Fibroblast of lung (primary cell): ENCODE measurements at regions not wholly inside any gene's neighbourhood (a gene's known extent, or its start where the extent isn't known, plus 50 kb on each side); places are given as distances from the start of the nearest gene placed in this dataset.

ENCODE experiments used
- DNase-seq, 2 donors: peaks; one replicate each; pipeline versions ENCODE4 v3.0.0 to v3.0.0-alpha.2; 2010; ENCODE audit warnings: low read depth in 2 of 2
- H2AFZ ChIP-seq: 2 replicates; pipeline ENCODE4 v1.5.1; 2012; ENCODE audit warnings: low read length, control low read depth, inconsistent platforms
- H3K27ac ChIP-seq: 2 replicates; pipeline ENCODE4 v1.5.1; 2011; ENCODE audit warnings: low read length, control low read depth; ENCODE audit not compliant: insufficient read depth
- H3K27me3 ChIP-seq: 2 replicates; pipeline ENCODE4 v1.5.1; 2011; ENCODE audit warnings: mild to moderate bottlenecking, low read length; ENCODE audit not compliant: control insufficient read depth, insufficient read depth
- H3K36me3 ChIP-seq: 2 replicates; pipeline ENCODE4 v1.5.1; 2011; ENCODE audit warnings: low read length; ENCODE audit not compliant: control insufficient read depth, insufficient read depth
- H3K4me1 ChIP-seq: 2 replicates; pipeline ENCODE4 v1.5.1; 2011; ENCODE audit warnings: low read length; ENCODE audit not compliant: control insufficient read depth, insufficient read depth; ENCODE audit errors: extremely low read depth
- H3K4me2 ChIP-seq: 2 replicates; pipeline ENCODE4 v1.5.1; 2011; ENCODE audit warnings: low read length, control low read depth; ENCODE audit not compliant: insufficient read depth; ENCODE audit errors: extremely low read depth
- H3K4me3 ChIP-seq, 4 experiments: fragments of 200-600 bp in 1 of 4; sonication (generic) in 1 of 4; replicated peaks in 1 of 4; 2 replicates each; pipeline ENCODE4 v1.5.1; 2011 to 2016; ENCODE audit warnings: low read length in 4 of 4, low read depth in 3 of 4, mild to moderate bottlenecking in 3 of 4, control low read depth in 2 of 4, inconsistent platforms in 1 of 4, mixed read lengths in 1 of 4; ENCODE audit not compliant: insufficient read depth in 1 of 4; ENCODE audit errors: control extremely low read depth in 1 of 4
- H3K79me2 ChIP-seq: 2 replicates; pipeline ENCODE4 v1.5.1; 2012; ENCODE audit warnings: mild to moderate bottlenecking, low read length, inconsistent platforms; ENCODE audit not compliant: control insufficient read depth, insufficient read depth
- H3K9ac ChIP-seq: 2 replicates; pipeline ENCODE4 v1.5.1; 2011; ENCODE audit warnings: mild to moderate bottlenecking, low read length, control low read depth; ENCODE audit not compliant: insufficient read depth
- H3K9me3 ChIP-seq: 2 replicates; pipeline ENCODE4 v1.5.1; 2012; ENCODE audit warnings: low read depth, low read length; ENCODE audit not compliant: control insufficient read depth, insufficient read depth
- H4K20me1 ChIP-seq: 2 replicates; pipeline ENCODE4 v1.5.1; 2011; ENCODE audit warnings: low read length; ENCODE audit not compliant: control insufficient read depth, insufficient read depth; ENCODE audit errors: extremely low read depth
- CTCF ChIP-seq, 2 donors: IDR thresholded peaks in 1 of 2; conservative IDR thresholded peaks in 1 of 2; 1 replicate in 1 of 2; 2 replicates in 1 of 2; pipeline ENCODE4 v1.5.1; 2011 to 2012; ENCODE audit warnings: low read length in 2 of 2, control low read depth in 1 of 2, inconsistent platforms in 1 of 2, low read depth in 1 of 2, mild to moderate bottlenecking in 1 of 2
- EZH2 ChIP-seq: IDR thresholded peaks from 2 replicates; pipeline ENCODE4 v1.5.1; 2012; ENCODE audit warnings: low read length, control low read depth, mild to moderate bottlenecking; ENCODE audit errors: missing control alignments

DNA sequence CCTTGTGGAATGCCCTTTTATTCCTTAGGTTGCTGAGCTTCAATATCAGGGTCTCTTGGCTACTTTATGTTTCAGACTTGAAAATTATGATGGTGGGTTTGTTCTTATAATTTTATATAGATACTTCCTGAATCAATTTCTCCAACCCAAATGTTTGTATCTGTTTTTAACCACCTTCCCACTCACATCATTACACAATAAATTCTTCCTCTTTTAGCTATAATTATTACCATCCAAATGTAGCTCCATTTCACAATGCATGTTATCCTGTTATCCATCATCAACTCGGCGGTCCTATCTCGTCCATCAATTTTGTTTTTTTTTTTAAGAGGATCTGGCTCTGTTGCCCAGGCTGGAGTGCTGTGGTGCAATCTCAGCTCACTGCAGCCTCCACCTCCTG lies 357.6 kb upstream of the ZP4 start:
- H3K4me2 ChIP-seq, result no peak overlapping the region
- TF ChIP-seq EZH2, result no peak
- TF ChIP-seq CTCF (conservative IDR thresholded peaks at IDR 0.05 in 1 of 2, IDR thresholded peaks at IDR 0.05 in 1 of 2; ENCODE audit: low read depth in 1 of 2, low read length in 2 of 2), result no peak
- no peaks in the 10 kb centered on the region for H3K79me2 ChIP-seq
- no peaks in the 10 kb centered on the region for H3K4me1 ChIP-seq
- no peak for DNase-seq
- no peak overlapping the region for H3K4me3 ChIP-seq
- H4K20me1 ChIP-seq, result no peaks in the 10 kb centered on the region
- no peaks in the 10 kb centered on the region for H3K9me3 ChIP-seq
- H2AFZ ChIP-seq, result no peak overlapping the region
- H3K9ac ChIP-seq, result no peak overlapping the region
- no peaks in the 10 kb centered on the region for H3K36me3 ChIP-seq
- no peak overlapping the region for H3K27ac ChIP-seq
- no peaks in the 10 kb centered on the region for H3K27me3 ChIP-seq

- Histone ChIP-seq H3K4me3 (no peak overlapping the region), H2AFZ (no peak overlapping the region), H4K20me1 (no peaks in the 10 kb centered on the region), H3K27ac (no peak overlapping the region), H3K36me3 (no peaks in the 10 kb centered on the region), H3K9ac (no peak overlapping the region), H3K79me2 (no peaks in the 10 kb centered on the region), H3K27me3 (no peaks in the 10 kb centered on the region), H3K9me3 (no peaks in the 10 kb centered on the region), H3K4me1 (no peaks in the 10 kb centered on the region), H3K4me2 (no peak overlapping the region)
- TF ChIP-seq EZH2, result no peak
- TF ChIP-seq CTCF (conservative IDR thresholded peaks at IDR 0.05 in 1 of 2, IDR thresholded peaks at IDR 0.05 in 1 of 2; ENCODE audit: low read depth in 1 of 2, low read length in 2 of 2), result no peak
- no peak for DNase-seq
Observed at GRCh38 chr1:238242181-238242580, 351.5 kb upstream of the ZP4 start.

DNA sequence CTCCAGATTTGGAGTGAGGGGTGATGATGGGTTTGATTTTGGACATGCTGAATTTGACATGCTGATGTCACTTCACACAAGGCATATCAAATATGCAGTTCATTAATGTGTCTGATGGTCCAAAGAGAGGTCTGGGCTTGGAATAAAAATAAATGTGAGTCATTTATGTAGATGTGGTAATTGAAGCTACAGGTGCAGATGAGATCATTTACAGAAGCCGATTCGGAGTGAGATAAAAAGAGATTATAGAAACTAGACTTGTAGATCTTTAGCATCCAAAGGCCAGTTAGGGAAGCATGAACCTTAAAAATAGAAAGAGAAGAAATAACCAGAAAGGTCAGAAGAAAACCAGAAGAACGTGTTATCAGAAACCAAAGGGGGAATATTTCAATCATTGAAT lies 350.9 kb upstream of the ZP4 start:
- Histone ChIP-seq H3K36me3 (no peaks in the 10 kb centered on the region), H3K4me1 (no peaks in the 10 kb centered on the region), H3K79me2 (no peaks in the 10 kb centered on the region), H3K9me3 (no peaks in the 10 kb centered on the region), H3K27ac (no peak overlapping the region), H4K20me1 (no peaks in the 10 kb centered on the region), H2AFZ (no peak overlapping the region), H3K9ac (no peak overlapping the region), H3K4me3 (no peak overlapping the region), H3K27me3 (no peaks in the 10 kb centered on the region), H3K4me2 (no peak overlapping the region)
- no peak for DNase-seq
- TF ChIP-seq CTCF (conservative IDR thresholded peaks at IDR 0.05 in 1 of 2, IDR thresholded peaks at IDR 0.05 in 1 of 2; ENCODE audit: low read depth in 1 of 2, low read length in 2 of 2), result no peak
- no peak for TF ChIP-seq EZH2
